Posterior cingulate gyrus (tissue), 11 donors: ENCODE measurements at regions not wholly inside any gene's neighbourhood (a gene's known extent, or its start where the extent isn't known, plus 50 kb on each side); places are given as distances from the start of the nearest gene placed in this dataset.

Experiments
- DNase-seq, 10 donors: peaks; one replicate each; pipeline versions ENCODE4 v3.0.0 to v3.0.0-alpha.2; 2020 to 2021; ENCODE audit warnings: mixed read lengths in 3 of 10
- intact Hi-C: fragments of 100-400 bp; cut with DNase I; formaldehyde crosslinking; loops from one replicate; pipeline ENCODE4 v1.15.1; 2023

GRCh38 chr7:13454916-13455592, 534.4 kb downstream of the ETV1 start:
- no peak for DNase-seq
- intact Hi-C loops: no loop called here

GRCh38 chr7:13457790-13458189, 531.7 kb downstream of the ETV1 start:
- intact Hi-C loops: no loop called here

GRCh38 chr7:13466874-13467547, 522.5 kb downstream of the ETV1 start:
- intact Hi-C loops: no loop called here
- no peak for DNase-seq

More at GRCh38 chr7:13457790-13458189, 531.7 kb downstream of the ETV1 start:
- peak in 1 of 10 donors; percentile 70 for DNase-seq

- intact Hi-C loops: no loop called here
- no peak for DNase-seq
Observed at GRCh38 chr7:13476881-13477444, 512.5 kb downstream of the ETV1 start.

GRCh38 chr7:13489386-13489785, 500.1 kb downstream of the ETV1 start:
- intact Hi-C loops: no loop called here
- DNase-seq: no peak

GRCh38 chr7:13496976-13497375, 492.5 kb downstream of the ETV1 start:
- DNase-seq: no peak
- intact Hi-C loops: no loop called here

GRCh38 chr7:13508586-13508985, 480.9 kb downstream of the ETV1 start:
- no peak for DNase-seq
- intact Hi-C loops: no loop called here

- intact Hi-C loops: no loop called here
- no peak for DNase-seq
Observed at GRCh38 chr7:13518738-13519137, 470.7 kb downstream of the ETV1 start.

- intact Hi-C loops: no loop called here
- DNase-seq: no peak
Observed at GRCh38 chr7:13524076-13524475, 465.4 kb downstream of the ETV1 start.

- intact Hi-C loops: no loop called here
- no peak for DNase-seq
Observed at GRCh38 chr7:13532028-13532753, 457.3 kb downstream of the ETV1 start.

GRCh38 chr7:13538669-13539068, 450.8 kb downstream of the ETV1 start:
- DNase-seq: peak in 3 of 10 donors; percentile 17 to 67 (median 66)
- intact Hi-C loops: no loop called here

GRCh38 chr7:13540429-13540828, 449.0 kb downstream of the ETV1 start:
- intact Hi-C loops: no loop called here
- DNase-seq: no peak

GRCh38 chr7:13541326-13541725, 448.1 kb downstream of the ETV1 start:
- DNase-seq: no peak
- intact Hi-C loops: no loop called here

- DNase-seq: no peak
- intact Hi-C loops: no loop called here
Observed at GRCh38 chr7:13542451-13542850, 447.0 kb downstream of the ETV1 start.

- intact Hi-C loops: no loop called here
- DNase-seq: no peak
Observed at GRCh38 chr7:13551503-13551902, 438.0 kb downstream of the ETV1 start.

- DNase-seq: no peak
- intact Hi-C loops: no loop called here
Observed at GRCh38 chr7:13560441-13560840, 429.0 kb downstream of the ETV1 start.

GRCh38 chr7:13563257-13563656, 426.2 kb downstream of the ETV1 start:
- no peak for DNase-seq
- intact Hi-C loops: no loop called here

- intact Hi-C loops: no loop called here
- no peak for DNase-seq
Observed at GRCh38 chr7:13563680-13564079, 425.8 kb downstream of the ETV1 start.

GRCh38 chr7:13577566-13578145, 411.8 kb downstream of the ETV1 start:
- intact Hi-C loops: no loop called here
- DNase-seq: no peak

- DNase-seq: no peak
- intact Hi-C loops: no loop called here
Observed at GRCh38 chr7:13578294-13578693, 411.2 kb downstream of the ETV1 start.

GRCh38 chr7:13581097-13581496, 408.4 kb downstream of the ETV1 start:
- DNase-seq: no peak
- intact Hi-C loops: no loop called here
